OCI-LY1 (cell line): ENCODE measurements at regions not wholly inside any gene's neighbourhood (a gene's known extent, or its start where the extent isn't known, plus 50 kb on each side); places are given as distances from the start of the nearest gene placed in this dataset.

ENCODE experiments used
- EZH2 ChIP-seq: fragments of 200-600 bp; sonication (generic), shearing (Covaris generic); IDR thresholded peaks from 2 replicates; pipeline ENCODE4 v1.8.0; 2017; ENCODE audit warnings: borderline replicate concordance, mixed run types, mild to moderate bottlenecking, antibody characterized with exemption, low read length, moderate library complexity, mixed read lengths
- TF ChIP-seq, protein P1 (sequence below): fragments of 200-600 bp; sonication (generic), shearing (Covaris generic); IDR thresholded peaks from 2 replicates; pipeline ENCODE4 v1.5.1; 2017; ENCODE audit warnings: mild to moderate bottlenecking, antibody characterized with exemption, low read length, moderate library complexity, mixed read lengths

DNA sequence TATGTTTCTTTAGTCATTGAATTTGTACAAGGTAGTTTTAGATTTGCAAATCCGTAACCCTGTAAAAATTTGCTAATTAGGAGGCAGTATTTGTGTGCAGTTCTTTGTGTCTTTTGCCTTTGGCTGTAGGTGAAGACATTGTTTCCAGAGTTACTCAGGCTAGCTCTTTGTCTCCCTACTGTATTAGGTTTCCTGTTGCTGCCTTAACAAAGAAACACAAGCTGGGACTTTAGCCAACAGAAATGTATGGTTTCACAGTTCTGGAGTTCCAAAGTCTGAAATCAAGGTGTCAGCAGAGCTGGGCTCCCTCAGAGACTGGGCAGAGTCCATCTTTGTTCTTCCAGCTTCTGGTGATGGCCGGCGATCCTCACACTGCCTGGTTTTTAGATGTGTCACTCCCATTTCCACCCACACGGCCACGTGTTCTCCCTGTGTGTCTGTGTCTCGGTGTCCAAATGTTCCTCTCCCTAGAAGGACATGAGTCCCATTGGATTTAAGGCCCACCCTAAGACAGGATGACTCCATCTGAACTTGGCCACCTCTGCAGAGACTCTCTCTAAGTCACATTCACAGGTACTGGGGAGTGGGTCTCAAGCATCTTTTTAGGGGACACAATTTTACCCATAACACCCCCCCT lies 309.7 kb downstream of the GALR1 start:
- TF ChIP-seq, protein P1, sequence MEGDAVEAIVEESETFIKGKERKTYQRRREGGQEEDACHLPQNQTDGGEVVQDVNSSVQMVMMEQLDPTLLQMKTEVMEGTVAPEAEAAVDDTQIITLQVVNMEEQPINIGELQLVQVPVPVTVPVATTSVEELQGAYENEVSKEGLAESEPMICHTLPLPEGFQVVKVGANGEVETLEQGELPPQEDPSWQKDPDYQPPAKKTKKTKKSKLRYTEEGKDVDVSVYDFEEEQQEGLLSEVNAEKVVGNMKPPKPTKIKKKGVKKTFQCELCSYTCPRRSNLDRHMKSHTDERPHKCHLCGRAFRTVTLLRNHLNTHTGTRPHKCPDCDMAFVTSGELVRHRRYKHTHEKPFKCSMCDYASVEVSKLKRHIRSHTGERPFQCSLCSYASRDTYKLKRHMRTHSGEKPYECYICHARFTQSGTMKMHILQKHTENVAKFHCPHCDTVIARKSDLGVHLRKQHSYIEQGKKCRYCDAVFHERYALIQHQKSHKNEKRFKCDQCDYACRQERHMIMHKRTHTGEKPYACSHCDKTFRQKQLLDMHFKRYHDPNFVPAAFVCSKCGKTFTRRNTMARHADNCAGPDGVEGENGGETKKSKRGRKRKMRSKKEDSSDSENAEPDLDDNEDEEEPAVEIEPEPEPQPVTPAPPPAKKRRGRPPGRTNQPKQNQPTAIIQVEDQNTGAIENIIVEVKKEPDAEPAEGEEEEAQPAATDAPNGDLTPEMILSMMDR: no peak
- no peak for TF ChIP-seq EZH2
